Medulla oblongata (tissue), 1 donor: ENCODE measurements at regions not wholly inside any gene's neighbourhood (a gene's known extent, or its start where the extent isn't known, plus 50 kb on each side); places are given as distances from the start of the nearest gene placed in this dataset.
"Not testable (repeated sequence)": the region's sequence is repeated elsewhere in the genome, so short reads cannot be mapped to it uniquely, and the experiment has no call there.

Experiments
- DNase-seq: peaks from one replicate; pipeline ENCODE4 v3.0.0-alpha.2; 2015; ENCODE audit errors: extremely low spot score

DNA sequence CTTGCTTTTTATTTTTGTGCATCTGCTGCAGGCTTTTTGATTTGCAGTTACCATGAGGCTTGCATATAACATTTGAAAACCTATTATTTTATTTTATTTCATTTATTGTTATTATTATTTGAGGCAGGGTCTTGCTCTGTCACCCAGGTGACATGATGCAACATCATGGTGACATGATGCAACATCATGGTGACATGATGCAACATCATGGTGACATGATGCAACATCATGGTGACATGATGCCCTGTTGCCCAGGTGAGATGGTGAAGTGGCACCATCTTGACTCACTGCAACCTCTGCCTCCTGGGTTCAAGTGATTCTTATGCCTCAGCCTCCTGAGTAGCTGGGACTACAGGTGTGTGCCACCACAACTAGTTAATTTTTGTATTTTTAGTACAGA lies 244.5 kb upstream of the CTBP2 start:
- DNase-seq, result not testable (repeated sequence)

DNA sequence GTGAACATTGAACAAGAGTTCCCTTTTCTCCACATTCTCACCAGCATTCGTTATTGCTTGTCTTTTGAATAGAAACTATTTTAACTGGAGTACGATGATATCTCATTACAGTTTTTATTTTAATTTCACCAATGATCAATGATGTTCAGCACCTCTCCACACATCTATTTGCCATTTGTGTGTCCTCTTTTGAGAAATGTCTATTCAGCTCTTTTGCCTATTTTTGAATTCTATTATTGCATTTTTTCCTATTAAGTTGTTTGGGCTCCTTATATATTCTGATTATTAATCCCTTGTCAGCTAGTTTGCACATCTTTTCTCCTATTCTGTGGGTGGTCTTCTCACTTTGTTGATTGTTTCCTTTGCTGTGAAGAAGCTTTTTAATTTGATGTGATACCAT lies 241.1 kb upstream of the CTBP2 start:
- no peak for DNase-seq

DNA sequence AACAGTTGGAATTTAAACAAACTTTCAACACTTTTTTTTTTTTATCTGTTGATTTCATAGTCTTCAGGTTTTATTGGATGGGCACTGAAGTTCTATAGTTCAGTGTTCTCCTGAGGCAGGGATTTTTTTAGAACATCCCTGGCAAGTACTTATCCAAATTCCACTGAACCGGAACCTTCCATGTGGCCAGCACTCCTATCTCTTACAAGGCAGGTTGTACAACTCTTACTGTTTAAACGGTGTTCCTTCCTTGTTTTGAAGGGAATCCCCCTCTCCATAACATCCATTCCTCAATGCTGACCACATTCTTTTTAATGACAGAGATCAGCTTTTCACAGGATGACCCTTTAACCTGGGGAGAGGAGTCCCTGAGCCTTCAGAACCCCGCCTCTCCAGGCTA lies 238.9 kb upstream of the CTBP2 start:
- no peak for DNase-seq

DNA sequence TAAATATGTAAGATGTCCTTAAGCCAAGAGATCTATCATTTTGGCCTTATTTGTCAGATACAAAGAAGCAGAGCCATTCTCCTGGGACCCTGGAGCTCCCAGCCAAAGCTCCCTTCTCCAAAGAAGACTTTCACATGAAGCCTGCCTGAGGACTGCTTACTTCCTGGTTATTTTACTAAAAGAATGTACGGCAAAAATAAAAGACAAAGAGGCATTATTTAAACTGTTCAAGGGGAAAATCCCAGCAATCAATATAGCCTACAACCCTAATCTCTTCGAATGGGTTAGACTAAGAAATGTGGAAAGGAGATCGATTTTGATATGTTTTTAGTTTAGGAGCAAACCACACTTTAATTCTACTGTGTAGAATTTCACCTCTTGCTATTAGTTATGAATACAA lies 237.9 kb upstream of the CTBP2 start:
- no peak for DNase-seq

DNA sequence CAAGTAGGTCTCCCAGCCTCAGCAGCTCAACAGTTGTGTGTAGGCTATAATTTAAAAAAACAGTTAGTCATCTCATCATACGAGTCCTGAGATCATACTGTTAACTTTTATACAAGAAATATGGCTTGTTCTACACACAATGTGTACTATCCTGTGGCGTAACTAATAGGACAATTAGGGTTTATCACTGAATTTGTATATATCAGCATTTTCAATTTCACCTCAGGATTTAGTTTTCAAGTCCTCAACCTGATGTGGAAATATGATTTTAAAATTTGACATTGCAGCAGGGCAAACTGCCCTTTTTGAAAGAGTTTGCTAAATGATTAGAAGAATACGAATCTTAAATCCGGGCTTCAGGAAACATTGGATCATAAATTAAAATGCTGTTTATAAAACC lies 237.2 kb upstream of the CTBP2 start:
- no peak for DNase-seq

DNA sequence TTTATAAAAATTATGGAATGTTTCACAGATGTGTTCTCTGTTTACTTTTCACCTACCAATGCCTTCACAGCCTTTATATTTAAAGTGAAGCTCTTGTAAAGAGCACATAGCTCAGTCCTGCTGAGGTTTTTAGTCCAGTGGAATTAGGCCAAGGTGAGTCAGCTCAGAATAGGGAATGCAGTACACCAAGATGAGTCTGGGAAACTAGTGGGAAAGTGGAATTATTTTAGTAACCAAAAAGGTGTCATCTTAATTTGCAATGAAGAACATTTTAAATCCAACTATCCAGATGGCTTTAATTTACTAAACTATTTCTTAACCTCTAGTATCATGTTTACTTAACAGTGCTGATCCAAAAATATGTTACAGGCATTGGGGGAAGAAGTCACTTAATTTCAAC lies 236.3 kb upstream of the CTBP2 start:
- no peak for DNase-seq

DNA sequence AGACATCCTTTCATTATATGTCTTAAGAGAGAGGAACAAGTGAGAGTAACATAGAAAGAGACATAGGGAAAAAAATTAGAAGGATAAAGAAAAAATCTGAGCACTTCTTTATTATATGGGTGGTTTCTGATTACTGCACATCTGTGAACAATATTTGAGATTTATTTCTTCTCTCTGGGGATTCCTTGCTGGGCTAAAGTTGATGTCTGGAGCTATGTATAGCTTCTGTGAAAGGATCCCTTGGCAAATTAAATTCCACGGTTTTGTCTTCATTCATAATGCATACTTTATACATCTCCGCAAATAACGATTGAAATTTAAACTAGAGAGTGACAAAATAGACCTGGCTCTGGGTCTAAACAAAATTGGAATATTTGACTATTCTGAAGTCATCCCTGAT lies 232.2 kb upstream of the CTBP2 start:
- DNase-seq, result no peak

DNA sequence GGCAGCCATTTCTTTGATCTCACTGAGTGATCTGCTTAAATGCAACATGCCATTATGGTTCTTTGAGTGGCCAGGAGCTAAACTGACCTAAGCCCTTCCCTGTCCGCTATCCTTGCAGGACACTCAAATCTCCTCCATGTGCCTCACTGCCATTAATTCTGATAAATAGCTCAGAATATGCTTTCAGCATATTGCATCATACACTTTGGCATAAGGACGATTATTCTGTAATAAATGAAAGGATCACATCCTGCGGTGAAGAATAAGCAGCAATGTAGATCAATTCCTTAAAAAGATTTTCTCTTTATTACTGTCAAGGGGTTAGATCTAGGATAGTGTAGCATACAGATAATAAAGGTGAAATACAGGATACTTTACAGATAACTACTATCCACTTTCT lies 231.8 kb upstream of the CTBP2 start:
- DNase-seq, result no peak

DNA sequence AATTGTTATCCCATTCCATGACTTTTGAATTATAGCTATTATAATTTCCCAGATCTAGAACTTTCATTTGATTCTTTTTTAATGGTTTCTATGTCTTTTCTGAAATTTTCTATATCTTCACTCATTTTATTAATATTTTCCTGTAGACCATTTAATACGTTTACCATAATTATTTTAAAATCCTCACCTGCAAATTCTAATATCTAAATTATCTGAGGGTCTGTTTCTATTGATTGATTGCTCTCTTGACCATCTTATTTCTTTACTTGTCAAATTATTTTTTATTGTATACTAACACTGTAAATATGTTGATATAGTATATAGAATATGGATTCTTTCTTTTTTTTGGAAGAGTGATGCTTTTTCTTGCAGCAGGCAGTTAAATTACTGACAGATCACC lies 229.3 kb upstream of the CTBP2 start:
- no peak for DNase-seq

DNA sequence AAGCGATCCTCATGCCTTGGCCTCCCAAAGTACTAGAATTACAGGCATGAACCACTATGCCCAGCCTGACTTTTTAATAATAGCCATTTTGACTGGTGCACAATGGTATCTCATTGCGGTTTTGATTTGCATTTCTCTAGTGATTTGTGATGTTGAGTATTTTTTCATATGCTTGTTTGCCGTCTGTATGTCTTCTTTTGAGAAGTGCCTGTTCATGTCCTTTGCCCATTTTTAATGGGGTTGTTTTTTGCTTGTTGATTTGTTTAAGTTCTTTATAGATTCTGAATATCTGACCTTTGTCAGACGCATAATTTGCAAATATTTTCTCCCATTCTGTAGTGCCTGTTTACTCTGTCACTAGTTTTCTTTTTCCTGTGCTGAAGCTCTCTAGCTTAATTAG lies 219.2 kb upstream of the CTBP2 start:
- no peak for DNase-seq

DNA sequence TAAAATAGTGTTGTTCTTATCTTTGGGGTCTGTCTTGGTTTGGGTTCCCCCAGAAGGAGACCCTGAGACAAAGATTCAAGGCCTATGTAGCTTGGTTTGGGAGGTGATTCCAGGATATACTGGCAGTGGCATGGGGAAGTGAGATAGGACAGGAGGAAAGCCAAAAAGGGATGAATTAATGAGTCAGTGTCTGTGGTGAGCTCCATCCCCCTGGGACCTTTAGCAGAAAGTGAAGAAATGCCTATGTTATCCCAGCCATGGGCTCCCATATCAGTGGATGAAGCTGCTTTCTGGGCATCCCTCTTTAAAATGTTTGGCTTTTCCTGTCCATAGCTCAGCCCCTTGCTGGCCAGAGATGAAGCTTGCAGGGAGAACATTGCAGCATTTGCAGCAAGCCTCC lies 217.0 kb upstream of the CTBP2 start:
- DNase-seq, result no peak

DNA sequence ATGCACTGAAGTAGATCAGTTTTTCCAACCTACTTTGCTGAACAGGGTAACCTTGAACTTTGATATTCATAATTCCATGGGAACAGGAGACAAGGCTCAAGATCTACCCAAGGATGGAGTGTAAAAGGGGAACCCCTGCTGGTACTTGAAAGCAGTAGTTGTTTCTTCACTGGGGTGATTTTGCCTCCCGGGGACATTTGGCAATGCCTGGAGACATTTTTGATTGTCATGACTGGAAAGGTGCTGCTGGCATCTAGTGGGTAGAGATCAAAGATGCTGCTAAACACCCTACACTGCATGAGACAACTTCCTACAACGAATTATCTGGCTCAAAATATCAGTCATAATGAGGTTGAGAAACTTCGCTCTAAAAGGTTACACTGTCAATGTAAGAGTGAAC lies 214.8 kb upstream of the CTBP2 start:
- peak; percentile 24 for DNase-seq

DNA sequence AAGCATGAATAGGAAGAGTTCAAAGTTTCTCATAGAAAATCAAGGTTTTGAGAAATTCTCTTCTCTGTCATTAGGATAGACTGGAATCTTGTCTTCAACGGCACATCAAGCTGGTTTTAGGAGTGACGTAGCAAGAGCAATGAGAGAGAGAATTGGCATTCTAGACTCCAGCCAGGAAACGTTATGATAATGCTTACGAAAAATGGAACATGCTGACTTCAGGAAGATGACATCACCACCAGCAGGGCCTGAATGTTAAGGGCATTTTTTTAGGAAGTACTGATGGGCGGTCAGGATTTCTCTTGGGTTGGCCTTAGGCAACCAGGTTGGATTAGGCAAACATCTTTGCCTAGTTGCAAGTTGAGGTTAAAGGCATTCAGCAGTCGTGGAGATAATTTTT lies 213.2 kb upstream of the CTBP2 start:
- DNase-seq, result no peak

DNA sequence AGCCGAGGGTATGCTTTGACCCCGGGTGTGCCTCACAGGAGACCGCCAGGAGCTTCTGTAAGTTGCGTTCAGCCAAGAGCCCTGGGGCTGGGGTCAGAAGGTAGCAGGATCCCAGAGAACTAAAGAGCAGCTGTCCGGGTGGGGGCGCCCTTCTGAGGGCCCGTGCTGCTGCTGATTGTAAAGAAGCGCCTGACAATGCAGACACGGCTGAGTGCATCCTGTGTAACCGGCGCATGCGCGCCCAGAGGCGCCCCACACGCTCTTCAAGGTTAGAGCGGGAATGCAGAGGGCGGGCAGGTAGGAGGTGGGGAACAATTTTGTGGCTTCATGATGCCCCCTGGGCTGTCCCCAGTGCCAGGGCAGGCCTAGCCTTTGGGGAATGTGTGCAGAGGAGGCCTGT lies 210.2 kb upstream of the CTBP2 start:
- DNase-seq, result no peak

DNA sequence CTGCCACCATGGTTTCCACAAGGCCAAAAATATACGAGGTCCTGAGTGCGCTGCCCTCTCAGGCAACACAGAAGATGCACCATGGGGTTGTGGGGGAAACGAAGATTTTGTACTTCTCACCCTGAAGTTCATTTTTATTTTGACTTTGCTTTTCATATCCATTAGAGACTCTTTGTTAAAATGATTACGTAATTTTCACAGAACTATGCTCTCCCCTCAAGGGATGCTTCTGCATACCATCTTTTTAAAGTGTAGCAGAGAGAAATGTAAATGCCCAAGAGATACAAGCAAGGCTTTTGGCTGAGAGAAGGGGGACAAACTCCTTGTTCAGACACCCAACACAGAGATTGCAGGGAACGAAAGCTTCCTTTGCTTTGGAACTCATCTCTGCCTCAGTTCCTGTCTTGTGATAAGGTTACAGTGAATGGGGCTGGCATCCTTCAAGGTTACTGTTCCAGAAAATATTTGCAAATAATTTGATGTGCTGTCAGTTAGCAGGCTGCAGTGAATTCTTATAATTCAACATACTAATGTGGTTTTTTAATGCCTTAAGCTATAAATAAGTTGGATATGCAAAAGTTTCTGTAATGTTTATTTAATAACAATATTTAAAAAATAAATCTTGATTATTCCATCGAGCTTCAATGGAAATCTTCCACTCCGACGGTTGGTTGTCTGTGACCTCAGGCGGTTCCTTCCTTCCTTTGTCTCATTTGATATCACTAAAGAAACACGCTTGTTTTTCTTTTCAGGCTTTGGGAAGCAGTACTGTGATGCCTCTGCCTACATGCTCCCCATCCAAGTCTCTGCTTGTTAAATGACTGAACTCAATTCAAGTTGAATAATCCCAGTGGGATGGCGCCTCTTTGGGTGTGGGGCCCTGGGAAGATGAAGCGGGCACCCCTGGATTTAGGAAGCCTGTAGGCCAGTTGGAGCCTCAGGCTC lies 209.3 kb upstream of the CTBP2 start:
- DNase-seq, result no peak

DNA sequence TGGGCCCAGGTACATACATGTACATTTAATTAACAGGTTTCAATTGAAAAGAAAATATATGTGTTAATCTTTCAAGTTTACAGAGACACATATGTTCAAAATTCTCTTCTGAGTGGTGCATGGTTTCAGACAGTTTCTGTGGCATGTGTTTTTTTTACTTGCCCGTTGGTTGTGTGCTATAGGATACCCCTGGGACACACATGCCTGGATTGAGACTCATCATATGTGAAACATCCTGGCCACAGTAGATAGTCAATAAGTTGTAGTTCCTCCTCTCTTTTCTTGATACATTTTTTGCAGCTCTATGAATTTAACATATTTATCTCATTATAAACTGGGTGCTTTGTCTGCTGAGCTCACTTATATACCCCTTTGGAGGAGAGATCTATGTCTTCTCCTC lies 207.8 kb upstream of the CTBP2 start:
- no peak for DNase-seq

DNA sequence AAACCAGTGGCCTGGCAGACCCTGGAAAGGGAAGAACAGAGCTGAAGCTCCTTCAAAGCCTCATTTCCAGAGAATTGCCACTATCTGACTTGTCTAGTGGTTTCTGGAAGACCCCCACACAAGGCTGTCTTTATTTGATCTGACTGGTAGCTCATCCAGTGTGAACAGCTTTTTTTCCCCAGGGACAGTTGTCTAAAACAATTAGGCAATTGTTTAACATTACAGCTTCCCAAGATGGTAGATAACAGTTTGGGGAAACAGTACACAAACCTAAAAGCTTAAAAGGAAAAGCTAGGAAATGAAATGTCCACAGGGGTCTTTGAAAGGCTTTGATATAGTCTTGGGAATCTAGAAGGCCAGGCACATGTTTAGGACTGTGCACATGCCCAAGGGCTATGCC lies 203.4 kb upstream of the CTBP2 start:
- no peak for DNase-seq

DNA sequence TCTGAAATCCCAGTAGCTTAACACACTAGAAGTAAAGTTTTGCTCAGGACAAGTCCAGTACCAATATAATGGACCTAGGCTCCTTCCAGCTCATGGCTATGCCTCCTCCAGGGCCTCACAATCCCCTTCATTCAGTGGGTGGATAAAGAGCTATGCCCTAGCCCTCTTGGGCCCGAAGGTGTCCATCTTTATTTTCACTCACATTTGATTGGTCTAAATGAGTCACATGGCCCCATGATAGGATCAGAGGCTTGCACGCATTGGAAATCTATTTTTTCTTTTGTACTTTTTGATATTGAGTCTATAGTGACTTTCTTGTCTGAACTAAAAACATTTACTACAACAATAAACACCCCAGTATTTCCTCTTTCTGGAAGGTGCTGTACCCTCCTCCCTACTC lies 202.6 kb upstream of the CTBP2 start:
- DNase-seq, result no peak

DNA sequence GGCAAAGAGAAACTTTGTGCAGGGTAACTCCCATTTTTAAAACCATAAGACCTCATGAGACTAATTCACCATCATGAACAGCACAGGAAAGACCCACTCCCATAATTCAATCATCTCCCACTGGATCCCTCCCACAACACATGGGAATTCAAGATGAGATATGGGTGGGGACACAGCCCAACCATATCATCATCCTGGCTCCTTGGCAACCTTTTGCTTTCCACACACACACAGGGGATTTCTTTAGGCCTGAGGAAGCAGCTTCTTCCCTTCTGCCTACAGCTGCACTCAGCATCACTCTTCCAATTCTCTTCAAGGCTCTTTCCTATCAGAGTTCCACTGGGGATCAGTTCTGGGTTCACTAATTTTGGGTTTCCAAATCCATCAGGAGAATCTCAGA lies 199.0 kb upstream of the CTBP2 start:
- DNase-seq, result no peak

DNA sequence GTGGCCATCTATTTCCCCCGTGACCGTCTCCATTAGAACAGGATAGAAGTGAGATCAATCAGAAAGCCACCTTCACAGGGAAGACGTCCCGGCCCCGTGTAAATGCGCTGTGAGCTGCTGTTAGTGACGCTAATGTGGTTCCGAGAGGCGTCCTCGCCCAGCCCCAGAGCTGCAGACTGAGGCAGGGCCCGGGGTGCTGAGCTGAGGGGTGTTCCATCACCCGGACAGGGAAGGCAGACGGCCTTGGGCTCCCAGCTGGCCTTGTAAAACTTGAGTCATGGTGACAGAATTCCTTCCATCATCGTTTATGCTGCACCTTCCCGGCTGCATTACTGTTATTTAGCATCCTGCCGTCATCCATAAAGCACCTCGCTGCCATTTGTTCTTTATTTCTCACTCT lies 195.3 kb upstream of the CTBP2 start:
- DNase-seq, result no peak

DNA sequence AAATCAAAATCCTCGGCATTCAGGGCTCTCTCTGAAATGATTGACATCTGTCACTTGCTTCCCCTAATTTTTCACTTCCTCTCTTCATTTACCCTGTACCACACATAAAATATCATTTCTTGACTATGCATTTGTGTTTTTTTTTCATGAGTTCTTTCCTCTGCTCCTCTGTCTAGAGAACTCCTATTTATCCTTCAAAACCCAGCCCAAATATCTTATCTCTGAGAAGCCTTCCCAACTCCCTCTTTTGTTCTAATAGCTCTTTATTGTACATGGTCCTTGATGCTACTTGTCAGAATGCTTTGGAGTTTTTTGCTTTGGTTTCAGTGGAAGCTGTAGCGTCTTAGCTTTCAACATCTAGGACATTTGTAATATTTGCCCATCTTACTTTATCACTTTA lies 190.2 kb upstream of the CTBP2 start:
- DNase-seq, result no peak

DNA sequence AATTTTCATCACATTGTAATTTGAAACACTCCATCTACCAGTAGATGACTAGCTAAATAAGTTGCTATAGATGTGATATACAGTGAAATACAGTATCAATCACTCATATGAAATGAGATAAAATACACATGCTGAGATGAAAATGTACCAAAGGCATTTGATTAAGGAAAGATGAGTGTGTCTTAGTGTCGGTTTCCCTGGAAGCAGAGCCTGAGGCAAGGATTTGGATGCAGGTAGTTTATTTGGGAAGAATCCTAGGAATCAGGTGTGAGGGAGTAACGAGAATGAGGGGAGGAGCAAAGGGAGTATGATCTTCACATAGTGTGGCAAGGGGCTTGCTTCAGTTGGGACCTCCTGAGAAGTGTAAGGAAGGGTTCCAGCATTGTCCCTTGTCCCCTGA lies 188.2 kb upstream of the CTBP2 start:
- DNase-seq, result no peak

DNA sequence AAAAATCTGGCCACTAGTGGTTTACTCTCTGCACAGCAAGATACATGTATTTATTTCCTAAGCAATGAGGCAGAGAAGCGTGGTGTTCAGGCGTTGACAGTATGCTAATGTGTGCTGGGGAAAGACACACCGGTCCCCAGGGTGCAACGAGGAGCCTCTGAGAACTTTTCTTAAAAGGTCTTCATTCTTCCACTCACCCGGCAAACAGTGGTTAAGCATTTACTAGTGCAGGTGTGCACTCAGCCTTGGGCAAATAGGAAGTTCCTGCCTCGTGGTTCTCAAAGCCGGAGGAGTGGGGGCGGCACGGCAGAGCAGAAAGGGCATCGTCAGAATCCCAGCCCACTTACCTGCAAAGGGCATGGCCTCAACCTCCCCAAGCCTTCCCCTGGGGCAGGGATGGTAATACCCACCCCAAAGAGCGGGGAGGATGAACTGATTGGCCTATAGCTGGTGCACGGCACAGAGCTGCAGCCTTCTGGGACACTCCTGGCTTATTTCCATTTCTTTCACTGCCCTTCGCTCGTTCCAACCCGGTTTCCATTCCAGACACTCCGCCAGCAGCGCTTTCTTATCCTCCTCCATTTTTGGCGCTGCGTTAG lies 184.3 kb upstream of the CTBP2 start:
- no peak for DNase-seq

DNA sequence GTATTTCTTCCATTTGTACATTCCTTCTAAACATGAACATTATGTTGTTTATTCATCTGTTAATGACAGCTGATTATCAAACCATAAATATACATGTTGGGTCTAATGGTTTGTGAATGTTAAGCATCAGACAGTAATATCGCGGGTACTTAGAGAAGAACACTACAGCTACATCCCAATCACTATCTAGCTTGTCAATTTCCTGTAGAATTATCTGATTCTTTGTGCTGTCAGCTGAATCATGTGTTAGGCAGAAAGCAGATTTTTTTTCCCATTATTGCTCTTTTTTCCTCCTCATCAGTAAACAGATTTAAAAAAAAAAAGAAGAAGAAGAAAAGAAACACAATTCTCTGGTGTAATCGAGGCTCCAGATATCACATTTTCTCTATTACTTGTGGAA lies 183.6 kb upstream of the CTBP2 start:
- no peak for DNase-seq
